Fibroblast of the aortic adventitia (primary cell): ENCODE measurements at regions not wholly inside any gene's neighbourhood (a gene's known extent, or its start where the extent isn't known, plus 50 kb on each side); places are given as distances from the start of the nearest gene placed in this dataset.
"Not testable (repeated sequence)": the region's sequence is repeated elsewhere in the genome, so short reads cannot be mapped to it uniquely, and the experiment has no call there.

Experiments used
- DNase-seq: peaks from one replicate; pipeline ENCODE4 v3.0.0-alpha.2; 2010; ENCODE audit warnings: low read depth
- H3K4me3 ChIP-seq: 2 replicates; pipeline ENCODE4 v1.5.1; 2011; ENCODE audit warnings: low read depth, mild to moderate bottlenecking, control low read depth, low read length, moderate library complexity
- TF ChIP-seq, protein P1 (sequence below): IDR thresholded peaks from 2 replicates; pipeline ENCODE4 v1.5.1; 2011; ENCODE audit warnings: mild to moderate bottlenecking, low read length, control low read depth, inconsistent platforms; ENCODE audit not compliant: insufficient read depth

DNA sequence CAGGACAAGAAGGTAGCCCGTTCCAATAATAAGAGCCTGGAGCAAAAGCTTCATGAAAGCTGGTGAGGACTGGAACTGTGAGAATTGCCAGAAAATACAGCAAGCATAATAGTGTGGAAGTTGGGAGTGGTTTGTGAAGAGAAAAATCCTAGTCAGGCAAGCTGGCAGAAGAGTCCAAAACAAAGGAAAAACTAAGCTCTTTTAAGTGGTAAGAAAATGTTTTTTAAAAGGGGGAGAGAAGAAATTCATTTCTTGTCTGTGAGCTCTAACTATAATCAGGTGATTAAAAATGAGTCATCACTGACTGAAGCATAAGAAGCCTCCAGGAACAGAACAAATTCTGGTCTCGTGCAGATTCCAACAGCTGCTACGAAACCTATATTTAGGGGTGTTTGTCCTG, 102.6 kb downstream of the CAAP1 start:
- H3K4me3 ChIP-seq = no peak overlapping the region
- peak; percentile 36 for DNase-seq
- TF ChIP-seq, protein P1, sequence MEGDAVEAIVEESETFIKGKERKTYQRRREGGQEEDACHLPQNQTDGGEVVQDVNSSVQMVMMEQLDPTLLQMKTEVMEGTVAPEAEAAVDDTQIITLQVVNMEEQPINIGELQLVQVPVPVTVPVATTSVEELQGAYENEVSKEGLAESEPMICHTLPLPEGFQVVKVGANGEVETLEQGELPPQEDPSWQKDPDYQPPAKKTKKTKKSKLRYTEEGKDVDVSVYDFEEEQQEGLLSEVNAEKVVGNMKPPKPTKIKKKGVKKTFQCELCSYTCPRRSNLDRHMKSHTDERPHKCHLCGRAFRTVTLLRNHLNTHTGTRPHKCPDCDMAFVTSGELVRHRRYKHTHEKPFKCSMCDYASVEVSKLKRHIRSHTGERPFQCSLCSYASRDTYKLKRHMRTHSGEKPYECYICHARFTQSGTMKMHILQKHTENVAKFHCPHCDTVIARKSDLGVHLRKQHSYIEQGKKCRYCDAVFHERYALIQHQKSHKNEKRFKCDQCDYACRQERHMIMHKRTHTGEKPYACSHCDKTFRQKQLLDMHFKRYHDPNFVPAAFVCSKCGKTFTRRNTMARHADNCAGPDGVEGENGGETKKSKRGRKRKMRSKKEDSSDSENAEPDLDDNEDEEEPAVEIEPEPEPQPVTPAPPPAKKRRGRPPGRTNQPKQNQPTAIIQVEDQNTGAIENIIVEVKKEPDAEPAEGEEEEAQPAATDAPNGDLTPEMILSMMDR = no peak

DNA sequence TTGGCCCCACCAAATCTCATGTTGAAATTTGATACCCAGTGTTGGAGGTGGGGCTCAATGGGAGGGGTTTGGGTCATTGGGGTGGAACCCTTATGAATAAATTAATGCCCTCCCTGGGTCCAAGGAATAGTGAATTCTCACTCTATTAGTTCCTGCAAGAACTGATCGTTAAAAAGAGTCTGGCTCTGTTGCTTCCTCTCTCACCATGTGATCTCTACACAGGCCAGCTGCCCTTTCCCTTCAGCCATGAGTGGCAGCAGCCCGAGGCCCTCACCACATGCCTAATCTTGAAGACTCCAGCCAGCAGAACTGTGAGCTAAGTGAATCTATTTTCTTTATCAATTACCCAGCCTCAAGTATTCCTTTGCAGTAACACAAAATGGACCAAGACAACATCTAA, 106.0 kb downstream of the CAAP1 start:
- no peak for DNase-seq
- no peak overlapping the region for H3K4me3 ChIP-seq
- TF ChIP-seq, protein P1 = no peak

DNA sequence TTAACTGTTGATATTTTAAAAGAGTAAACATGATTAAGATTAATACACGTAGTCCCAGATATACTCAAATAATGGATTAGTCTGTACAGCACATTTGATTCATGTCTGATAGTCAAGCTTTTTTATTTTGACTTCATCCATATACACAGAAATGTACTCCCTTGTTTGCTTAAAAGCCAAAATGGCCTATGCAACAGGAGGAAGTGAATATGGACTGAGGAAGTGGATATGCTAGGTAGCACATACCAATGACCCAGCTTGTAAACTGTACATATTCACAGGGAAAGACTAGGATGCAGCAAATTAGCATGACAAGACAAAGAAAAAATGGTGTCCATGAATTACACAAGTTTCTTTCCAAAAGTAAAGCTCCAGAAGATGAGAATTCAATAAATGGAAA, 109.7 kb downstream of the CAAP1 start:
- TF ChIP-seq, protein P1 = no peak
- H3K4me3 ChIP-seq = no peak overlapping the region
- no peak for DNase-seq

DNA sequence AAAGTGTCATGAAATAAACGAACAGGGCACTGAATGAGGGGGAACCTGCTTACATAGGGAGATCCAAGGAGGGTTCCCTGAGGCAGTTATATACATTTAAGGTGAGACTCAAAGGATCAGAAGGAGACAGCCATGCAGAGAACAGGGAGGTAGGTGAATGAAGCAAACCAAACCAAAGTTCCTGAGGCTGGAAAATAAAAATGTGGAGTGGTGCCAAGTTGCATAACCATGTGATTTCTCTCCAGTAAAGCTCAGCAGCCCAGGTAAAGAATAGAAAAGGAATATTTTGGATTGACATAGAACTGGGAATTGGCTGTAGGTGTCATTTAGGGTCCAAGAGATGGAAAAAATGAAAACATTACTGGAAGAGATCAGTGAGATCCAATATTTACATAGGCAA, 110.7 kb downstream of the CAAP1 start:
- no peak overlapping the region for H3K4me3 ChIP-seq
- peak; percentile 5 for DNase-seq
- TF ChIP-seq, protein P1 = no peak

DNA sequence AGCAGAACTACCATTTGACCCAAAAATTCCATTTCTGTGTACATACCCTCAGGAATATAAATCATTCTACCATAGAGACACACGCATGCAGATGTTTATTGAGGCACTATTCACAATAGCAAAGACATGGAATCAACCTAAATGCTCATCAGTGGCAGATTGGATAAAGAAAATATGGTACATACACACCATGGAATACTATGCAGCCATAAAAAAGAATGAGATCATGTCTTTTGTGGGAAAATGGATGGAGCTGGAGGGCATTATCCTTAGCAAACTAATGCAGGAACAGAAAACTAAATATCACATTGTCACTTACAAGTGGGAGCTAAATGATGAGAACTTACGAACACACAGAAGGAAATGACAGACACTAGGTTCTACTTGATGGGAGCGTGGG, 112.3 kb downstream of the CAAP1 start:
- not testable (repeated sequence) for H3K4me3 ChIP-seq, DNase-seq

DNA sequence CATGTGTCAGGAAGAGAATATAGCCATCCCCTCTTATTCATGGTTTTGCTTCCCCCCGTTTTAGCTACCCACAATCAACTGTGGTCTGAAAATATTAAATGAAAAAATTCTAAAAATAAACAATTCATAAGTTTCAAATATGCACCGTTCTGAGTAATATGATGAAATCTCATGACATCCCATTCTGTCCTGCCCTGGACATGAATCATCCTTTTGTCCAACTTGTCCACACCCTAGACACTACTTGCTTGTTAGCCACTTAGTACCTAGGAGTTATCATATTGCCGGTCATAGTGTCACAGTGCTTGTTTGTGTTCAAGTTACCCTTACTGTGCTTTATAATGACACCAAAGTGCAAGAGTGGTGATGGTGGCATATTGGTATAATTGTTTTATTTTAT, 113.5 kb downstream of the CAAP1 start:
- TF ChIP-seq, protein P1 = no peak
- DNase-seq = peak; percentile 53
- no peak overlapping the region for H3K4me3 ChIP-seq

DNA sequence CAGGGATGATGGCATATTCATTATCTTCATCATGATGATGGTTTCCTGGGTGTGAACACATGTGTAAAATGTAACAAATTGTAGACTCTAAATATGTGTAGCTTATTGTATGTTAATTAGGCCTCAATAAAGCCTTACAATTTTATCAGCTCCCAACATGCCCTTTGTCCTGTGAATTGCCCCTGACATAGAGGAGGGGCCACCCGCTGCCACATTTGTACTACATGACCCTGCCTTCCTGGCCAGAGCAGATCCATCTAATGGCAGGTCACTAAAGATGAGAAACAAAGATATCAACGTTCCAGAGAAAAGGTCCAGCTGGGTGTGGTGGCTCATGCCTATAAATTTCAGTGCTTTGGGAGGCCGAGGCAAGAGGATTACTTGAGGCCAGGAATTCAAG, 117.2 kb downstream of the CAAP1 start:
- TF ChIP-seq, protein P1 = no peak
- DNase-seq = no peak
- H3K4me3 ChIP-seq = no peak overlapping the region
